Smooth muscle cell of the brain vasculature (primary cell): ENCODE measurements at regions not wholly inside any gene's neighbourhood (a gene's known extent, or its start where the extent isn't known, plus 50 kb on each side); places are given as distances from the start of the nearest gene placed in this dataset.

ENCODE experiments used
- DNase-seq: peaks from one replicate; pipeline ENCODE4 v3.0.0-alpha.2; 2012; ENCODE audit warnings: low read depth, low spot score

DNA sequence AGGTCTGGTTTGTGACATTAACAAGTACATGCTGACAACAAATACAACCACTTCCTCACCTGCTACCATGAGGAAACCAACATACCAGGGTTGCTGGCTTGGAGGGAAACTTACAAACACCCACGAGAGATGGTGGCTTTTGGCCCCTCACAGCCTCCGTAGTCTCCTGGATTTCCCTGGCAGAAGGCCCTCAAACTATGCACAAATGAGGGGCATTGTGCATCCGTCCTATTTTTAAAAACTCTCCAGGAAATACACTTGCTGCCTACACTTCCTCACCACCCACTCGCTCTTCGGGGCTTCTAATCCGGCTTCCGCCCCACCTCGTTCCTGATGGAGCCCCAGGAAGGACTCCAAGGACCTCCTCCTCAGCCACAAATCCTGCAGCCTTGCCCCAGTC is 355.0 kb upstream of the GATB start:
- no peak for DNase-seq

DNA sequence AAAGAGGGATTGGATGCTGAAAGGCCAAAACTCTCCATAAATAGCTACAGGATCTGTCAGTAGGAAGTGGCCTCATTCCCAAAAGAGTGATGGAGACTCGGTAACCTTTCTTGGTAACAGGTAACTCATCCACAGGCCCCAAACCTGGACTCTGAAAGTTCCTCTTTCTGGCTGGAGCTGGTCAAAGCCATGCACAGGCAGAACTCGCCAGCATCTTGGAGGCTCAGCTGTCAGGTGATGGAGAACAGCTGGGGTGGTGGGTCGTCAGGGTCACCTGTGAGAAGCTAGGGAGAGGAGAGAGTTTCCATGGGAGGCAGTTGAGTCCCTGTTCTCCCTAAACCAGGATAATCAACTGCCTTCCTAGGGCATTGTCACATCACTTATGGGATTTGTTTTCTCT is 354.3 kb upstream of the GATB start:
- no peak for DNase-seq

DNA sequence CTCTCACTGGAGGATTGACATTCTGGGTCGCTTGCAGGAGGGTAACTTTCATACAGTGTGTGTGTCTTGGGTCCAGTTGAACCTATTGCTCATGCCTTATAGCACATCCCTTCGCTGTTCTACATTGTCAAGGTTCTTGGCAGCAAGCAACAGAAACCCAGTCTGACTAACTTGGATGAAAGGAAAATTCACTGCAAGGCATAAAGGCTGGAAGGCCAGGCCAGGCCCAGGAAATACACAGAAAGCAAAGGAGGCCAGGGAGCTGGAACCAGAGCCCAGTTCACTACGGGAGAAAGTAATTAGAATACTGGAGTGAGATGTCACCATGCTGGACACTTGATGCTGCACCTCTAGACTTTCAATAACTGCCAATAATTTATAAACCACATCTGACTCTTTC is 353.8 kb upstream of the GATB start:
- DNase-seq, result no peak

DNA sequence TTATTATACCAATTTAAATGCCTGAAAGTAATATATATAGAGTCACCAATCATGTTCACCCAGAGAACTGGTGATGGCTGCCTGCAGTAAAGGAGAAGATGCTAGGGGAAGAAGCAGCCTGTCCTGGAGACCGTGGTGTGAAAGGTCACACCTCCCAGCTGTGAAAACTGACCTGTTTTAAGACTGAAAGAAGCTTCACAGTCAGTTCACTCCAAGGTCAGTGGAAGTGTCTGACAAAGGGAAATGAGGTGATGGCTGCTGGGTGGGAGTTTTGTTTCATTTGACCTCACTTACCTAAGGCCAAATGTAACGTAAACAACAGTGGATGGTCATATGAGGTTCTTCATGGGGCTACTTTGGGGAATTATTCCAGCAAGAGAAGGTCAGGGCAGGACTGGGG is 352.1 kb upstream of the GATB start:
- DNase-seq, result no peak

DNA sequence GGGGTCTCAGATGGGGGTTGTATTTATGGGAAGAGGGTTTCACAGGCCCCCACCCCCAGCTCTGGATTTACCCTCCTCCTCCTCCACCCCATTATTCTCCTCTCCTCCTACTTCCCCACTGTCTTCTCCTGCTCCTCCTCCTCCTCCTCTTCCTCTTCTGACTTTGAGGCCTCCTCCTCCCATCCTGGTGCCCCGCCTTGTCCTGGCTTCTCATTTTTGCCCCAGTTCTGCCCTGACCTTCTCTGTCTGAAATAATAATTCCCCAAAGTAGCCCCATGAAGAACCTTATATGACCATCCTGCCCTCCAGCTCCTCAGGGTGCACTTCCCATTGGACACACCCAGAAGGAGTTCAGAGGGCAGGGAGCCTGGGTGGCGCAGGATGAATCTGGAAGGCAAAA is 351.4 kb upstream of the GATB start:
- no peak for DNase-seq

DNA sequence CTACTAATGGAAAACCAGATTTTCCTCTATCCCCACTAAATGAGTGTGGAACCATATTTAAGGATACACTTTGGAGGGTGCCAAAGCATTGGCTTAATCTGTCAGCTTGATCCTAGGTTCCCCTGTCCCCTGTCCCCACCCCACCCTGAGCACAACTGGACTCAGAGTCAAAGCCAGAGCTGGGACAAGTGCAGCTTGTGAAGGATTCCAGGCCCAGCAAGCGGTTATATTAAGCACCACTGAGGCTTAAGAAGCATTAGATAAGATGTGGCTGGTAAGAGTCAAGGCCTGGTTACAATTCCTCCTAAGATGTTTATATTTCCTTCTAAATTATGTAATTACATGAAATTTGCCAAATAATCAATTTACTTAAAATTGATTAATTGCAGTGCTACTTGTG is 350.0 kb upstream of the GATB start:
- no peak for DNase-seq

DNA sequence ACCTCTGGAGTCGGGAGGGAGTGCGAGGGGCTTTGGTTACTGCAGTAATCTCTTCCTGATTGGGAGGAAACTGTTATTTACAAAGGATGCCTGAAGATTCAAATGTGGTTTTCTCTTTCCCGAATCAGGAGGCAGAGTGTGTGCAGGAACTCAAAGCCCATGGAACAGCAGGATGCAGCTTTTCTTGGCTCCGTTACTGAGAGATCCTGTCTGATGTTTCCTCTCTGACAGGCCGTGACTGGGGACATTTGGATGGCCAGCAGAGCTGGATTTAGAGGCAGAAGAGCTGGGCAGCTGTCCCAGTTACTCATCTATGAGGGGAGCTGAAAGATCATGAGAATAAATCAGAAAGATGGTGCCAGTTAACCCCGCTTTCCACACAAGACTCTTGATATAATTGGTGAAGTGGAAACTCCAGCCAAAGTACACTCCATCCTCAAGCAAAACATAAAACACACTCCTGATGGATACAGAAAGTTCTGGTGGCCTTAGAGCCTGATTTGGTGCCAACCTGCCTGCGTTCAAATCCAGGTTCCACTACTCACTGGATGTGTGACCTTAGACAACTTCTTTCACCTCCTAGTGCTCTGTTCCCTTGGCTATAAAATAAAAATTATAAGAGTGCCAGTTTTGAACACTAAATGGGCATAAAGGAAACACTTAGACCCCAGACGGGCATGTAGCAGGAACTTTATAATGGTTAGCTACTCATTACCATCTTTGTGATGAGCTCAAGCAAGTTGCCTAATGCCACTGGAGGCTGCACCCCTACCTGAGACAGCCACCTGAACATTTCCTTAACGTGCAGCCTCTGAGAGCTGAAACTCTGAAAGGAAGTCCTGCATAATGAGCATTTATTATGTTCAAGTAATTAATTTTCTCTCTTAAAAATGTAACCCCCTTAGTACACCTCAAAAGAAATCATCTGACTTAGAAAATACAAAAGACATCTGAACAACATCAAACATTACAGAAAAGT is 349.0 kb upstream of the GATB start:
- DNase-seq, result peak; percentile 70

DNA sequence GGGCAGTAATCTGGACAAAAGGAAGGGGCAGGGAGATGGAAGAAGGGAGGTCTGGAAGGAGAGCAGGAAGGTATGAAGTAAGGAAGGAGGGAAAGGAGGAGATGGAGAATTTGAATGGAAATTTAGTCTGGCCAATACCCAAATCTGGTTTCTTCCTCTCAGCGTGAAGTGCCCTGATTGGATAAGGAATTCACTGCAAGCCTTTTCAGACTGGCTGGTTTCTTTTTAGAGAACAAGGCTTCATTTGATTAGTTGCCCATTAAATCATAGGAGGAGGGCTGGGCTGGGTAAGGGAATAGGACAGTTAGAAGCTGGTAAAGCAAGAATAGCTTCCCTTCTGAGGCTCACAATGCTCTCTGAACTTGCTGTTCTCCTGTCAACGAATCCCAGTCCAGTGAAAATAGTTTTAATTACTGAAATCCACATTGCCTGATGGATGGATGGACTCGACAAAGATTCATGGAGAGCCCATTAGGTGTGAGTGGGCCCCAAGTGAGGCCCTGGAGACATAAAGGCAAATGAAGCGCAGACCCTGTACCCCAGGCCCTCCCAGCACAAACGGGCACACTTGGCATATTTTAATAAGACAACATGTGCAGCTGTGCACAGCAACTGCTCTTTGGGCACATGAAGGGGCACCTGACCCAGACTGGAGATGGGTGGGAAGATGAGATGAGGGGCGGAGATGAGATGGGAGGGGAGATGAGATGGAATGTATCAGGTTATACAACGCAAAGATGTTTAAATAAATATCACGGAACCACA is 347.1 kb upstream of the GATB start:
- no peak for DNase-seq

DNA sequence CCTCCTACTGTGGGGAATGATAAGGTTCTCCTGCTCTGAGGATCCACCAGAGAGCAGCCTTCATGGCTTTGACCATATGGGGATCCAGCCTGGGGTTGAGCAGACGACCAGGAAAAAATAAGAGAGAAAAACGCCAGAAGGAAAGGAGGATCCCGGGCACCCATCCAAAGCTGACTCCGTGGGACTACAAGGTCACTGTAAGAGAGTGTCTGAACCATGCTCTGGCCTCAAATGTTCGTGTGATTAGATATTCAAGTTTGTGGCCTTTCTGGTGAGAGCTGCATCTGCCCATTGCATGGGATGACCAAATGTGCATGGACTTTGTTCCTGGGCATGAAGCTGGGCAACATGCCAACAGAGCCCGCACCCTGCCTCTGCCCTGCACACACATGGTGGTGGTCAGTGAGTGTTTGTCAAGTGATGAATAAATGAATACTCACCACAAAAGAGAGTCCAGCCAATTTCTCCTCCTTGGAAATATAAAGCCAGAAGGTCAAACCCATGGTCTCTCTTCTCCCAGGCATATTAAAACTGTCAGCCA is 346.0 kb upstream of the GATB start:
- DNase-seq, result no peak

DNA sequence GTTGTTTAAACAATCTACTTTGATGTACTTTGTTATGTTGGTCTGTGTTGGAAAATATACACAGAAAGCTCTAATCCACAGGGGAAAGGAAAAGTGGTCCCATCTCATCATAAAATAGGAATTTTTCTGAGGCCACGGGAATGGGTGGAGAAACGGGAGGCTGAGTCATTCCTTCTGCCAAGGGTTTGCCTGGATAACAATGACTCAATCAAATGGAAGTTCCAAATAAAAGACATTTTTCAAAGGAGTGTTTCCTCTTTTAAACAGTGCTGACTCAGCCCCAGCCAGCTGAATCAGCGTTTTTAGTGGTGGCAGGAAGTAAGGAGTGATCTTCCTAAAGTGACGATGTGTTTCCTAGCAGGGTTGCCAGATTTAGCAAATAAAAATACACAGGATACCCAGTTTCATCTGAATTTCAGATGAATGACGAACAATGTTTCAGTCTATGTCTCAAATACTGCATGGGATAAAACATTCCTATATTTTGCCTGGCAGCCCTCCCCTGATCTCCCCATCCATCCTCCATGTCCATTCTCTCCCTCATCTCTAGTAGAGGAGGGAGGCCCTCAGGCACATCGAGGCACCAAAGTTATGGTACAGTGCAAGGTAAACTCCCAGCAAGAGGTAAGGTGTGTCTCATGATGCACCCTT is 345.4 kb upstream of the GATB start:
- peak; percentile 87 for DNase-seq

DNA sequence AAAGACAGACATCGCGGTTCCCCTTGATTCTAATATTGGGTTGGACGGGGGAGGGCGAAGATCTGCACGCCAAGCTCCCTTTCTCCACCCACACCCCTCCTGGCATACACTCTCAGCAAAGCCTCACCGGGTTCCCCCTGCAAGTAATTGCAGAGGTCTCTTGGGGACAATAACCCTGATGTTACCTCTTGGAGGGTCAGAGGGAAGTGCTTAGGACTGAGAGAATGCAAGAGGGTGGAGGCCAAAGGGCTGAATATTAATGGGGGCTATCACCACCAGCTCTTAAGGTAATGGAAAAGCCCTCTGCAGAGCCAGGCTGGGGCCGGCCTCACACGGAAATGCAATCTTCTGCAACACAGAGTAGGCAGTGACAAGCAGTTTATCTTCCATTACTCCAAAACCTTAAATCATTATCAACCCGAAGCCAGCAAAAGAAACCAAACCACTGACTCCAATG is 344.1 kb upstream of the GATB start:
- DNase-seq, result no peak

DNA sequence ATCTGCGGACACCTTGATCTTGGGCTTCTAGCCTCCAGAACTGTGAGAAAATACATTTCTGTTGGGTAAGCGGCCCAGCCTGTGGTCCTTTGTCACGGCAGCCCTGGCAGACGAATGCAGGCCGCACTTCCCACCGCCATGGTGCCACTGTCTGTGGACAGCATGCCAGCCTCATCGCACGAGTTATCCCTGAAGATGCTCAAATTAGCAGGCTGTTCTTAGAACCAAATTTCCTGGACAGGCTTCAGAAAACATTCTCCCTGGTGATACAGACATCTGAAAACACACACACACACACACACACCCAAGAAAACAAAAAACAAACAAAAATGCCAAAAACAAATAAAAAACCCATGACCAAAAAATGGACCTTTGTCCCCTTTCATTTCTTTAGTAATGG is 343.5 kb upstream of the GATB start:
- no peak for DNase-seq

DNA sequence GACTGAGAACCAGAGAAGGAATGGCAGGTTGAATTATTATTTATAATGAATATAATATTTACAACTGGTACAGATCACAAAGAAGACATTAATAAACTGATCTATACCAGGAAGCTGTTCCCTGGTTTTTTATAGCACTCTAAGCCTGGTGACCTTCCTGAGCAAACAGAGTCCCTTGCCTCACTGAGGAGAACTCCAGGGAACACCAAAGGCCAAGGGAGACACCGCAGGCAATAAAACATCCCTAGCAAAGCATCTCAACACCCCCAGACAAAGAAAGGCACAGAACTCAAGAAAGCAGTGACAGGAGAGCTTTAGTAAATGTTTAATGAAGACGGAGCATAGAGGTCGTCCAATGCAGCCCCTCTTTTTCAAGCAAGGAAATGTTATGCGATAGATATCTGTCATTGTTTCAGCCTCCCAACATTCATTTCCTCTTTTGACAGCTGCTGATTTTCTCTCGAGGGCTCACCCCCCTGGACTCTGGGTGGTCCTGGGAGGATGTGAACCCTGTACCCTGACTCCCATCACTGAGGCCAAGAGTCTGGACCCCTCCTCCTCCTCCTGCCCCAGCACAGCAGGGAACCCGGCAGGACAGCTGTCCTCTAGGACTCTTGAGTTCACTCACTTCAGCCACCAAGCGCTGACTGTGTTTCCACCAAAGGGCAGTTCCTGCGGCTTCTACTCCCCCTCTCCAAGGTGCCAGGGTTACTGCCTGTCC is 342.5 kb upstream of the GATB start:
- no peak for DNase-seq

DNA sequence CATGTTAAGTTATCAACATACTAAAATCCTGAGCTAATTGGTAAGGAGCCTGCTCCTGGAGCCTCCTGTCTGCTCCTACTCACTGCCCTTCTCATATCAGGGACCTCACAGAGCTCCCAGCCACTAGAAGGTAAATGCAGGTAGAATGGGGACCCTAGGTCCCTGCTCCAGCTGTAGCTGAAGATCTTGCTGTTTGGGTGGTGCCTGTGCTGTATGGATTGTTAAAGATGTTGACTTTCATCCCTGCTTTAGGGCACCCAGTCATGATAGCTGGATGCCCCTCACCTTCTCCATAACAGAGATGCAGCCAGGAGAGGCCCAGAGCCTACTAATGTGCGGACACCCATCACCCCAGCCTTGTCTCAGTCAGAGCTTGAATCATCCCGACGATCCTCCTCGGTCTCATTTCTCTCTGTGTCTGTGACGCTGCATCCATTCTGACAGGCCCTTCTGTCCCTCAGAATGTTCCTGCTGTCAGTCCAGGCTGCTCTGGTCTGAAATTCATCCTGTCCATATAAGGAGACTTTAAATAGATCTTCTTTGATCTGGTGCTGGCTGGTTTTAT is 341.7 kb upstream of the GATB start:
- DNase-seq, result no peak

DNA sequence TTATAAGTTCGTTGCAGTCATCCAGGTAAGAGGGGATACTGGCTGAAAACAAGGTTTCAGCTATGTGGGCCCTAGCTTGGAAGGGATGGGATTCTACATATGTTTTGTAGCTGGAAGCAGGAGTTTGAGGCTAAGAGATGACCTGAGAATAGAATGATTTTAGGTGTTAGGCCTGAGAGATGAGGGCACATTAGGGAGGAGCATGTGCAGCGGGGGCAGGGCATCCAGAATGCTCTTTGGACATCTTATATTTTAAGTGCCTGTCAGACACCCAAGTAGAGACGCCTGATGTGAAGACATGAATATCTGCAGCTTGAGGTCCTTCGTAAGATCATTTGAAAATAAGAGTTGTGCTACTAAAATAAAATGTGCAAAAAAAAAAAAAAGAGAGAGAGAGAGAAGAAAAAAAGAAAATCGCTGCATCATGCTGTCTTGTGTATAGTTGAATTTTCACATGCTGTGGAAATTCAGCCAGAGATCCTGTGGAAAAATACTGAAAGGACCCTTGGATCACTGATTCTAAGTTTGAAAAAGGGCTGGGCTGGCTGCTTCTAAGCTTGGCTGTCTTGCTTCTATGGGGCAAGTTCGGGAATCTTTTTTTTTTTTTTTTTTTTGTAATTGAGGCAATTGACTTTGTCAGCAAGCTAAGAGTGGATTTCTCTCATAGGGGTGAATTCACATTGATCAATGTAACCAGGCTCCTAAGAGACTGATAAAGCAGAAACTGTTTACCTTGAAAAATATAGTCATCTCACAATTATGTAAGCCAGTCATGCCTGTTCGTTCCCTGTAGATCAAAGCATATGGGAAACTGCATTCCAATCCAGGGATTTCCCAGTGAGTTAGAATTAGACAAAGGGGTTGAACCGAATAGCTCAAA is 341.0 kb upstream of the GATB start:
- no peak for DNase-seq

DNA sequence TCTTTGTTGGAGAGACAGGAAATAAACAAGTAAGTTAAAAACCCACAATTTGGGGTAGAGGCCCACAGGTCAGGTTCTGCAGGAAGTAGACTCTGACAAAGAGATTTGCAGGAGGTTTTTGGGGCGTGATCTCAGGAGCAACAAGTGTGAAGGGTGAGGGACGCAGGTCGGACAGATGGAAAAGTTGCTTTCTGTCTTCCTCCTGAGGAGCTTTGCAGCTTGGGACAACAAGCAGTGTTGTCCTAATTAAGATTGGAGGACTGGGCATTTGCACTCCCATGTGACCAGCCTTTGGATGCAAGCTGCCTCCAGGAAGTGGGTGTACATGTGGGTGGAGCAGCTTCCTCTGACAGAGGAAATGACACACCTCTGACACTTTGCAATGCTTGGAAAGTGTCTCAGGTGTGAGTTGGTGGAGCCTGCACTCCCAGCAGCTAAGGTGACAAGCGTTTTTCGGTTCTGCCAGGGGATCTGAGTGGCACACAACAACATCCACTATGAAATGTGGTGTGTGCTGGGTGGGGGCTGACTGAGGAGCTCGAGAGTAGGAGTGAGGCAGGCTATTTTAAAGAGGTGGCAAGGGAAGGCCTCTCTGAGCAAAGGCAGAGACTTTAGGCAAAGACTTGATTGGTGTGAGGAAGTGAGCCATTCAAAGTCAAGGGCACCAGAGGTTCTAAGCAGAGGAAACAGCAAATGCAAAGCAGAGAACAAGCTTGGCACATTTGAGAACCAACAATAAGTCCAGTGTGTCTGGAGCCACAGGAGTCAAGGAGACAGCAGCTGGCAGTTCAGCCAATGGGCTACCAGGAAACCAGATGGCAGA is 339.8 kb upstream of the GATB start:
- DNase-seq, result no peak

DNA sequence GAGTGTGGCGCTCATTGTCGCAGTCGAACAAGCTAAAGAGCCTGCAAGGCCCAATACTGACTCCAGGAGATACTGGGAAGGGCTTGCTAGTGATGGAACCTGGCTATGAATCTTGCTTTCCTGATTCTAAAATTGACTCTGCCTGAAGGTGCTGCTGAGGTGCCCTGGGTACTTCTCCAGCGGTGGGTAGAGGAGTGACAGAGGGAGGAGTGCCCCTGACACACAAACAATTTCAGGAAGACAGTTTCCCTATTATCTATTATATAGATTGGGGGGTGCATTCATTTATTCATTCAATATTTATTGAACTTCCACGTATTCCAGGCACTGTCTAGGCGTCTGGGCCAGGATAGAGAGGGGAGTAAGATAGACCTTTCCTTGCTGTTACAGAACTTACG is 339.2 kb upstream of the GATB start:
- DNase-seq, result no peak

DNA sequence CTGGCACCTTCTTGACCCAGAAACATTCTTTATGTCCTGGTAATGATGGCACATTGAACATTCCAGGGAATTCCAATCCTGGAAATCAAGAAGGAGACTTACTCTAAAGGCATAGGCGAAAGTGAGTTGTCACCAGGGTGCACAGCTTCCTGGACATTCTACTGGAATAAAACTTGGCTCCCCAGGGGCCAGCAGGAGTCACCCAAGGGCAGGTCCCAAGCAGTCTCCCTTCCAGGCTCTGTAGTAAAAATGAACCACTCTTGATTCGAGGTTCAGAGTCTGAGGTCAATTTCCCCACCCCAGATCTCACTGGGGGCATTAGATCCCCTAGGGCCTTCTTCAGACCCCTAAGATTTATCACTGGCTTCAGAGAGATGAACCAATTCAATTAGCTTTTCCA is 338.7 kb upstream of the GATB start:
- no peak for DNase-seq

DNA sequence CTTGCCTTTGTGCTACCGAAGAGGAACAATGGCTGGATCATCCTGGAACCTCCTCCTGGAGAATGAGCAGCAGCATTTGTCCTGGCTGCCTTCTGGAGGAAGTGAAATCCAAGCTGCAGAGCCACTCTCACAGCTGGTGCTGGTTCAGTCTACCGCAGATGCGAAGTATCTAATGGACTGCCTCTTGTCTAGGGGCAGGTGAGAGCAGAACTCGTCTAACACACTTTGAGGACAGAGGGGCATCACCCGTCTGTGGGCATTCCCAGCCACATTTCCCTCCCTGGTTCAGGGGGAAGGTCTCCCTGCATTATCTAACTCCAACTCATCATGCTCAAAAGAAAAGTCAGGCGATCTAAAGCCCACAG is 338.2 kb upstream of the GATB start:
- DNase-seq, result no peak
